Inflammatory macrophage treated with lipopolysaccharide for 1 hour (primary cell): ENCODE measurements at regions not wholly inside any gene's neighbourhood (a gene's known extent, or its start where the extent isn't known, plus 50 kb on each side); places are given as distances from the start of the nearest gene placed in this dataset.
"Not testable (repeated sequence)": the region's sequence is repeated elsewhere in the genome, so short reads cannot be mapped to it uniquely, and the experiment has no call there.

ENCODE experiments used
- DNase-seq, 2 donors: peaks; one replicate each; pipeline ENCODE4 v3.0.0-alpha.2; 2020 to 2022

- DNase-seq: no peak
These were observed 52.7 kb upstream of the PLA2G4A start for GRCh38 chr1:186775881-186776560.

- DNase-seq: no peak
These were observed 53.7 kb upstream of the PLA2G4A start for GRCh38 chr1:186775036-186775435.

GRCh38 chr1:186772228-186772627, 56.5 kb upstream of the PLA2G4A start:
- no peak for DNase-seq

- DNase-seq: peak; percentile 17 to 23
These were observed 58.3 kb upstream of the PLA2G4A start for GRCh38 chr1:186770421-186770820.

GRCh38 chr1:186768906-186769305, 59.8 kb upstream of the PLA2G4A start:
- DNase-seq: no peak

- DNase-seq: no peak
These were observed 63.3 kb upstream of the PLA2G4A start for GRCh38 chr1:186765446-186765845.

GRCh38 chr1:186763107-186763506, 65.6 kb upstream of the PLA2G4A start:
- no peak for DNase-seq

- no peak for DNase-seq
These were observed 66.1 kb upstream of the PLA2G4A start for GRCh38 chr1:186762653-186763052.

- DNase-seq: no peak
These were observed 67.4 kb upstream of the PLA2G4A start for GRCh38 chr1:186761358-186761757.

- DNase-seq: no peak
These were observed 68.3 kb upstream of the PLA2G4A start for GRCh38 chr1:186760446-186760845.

- not testable (repeated sequence) for DNase-seq
These were observed 69.7 kb upstream of the PLA2G4A start for GRCh38 chr1:186758896-186759606.

- peak in 1 of 2 donors; percentile 21 for DNase-seq
These were observed 70.9 kb upstream of the PLA2G4A start for GRCh38 chr1:186757851-186758250.

GRCh38 chr1:186754542-186755145, 74.1 kb upstream of the PLA2G4A start:
- DNase-seq: no peak

- DNase-seq: no peak
These were observed 73.0 kb upstream of the PTGS2 start for GRCh38 chr1:186753241-186753640.

GRCh38 chr1:186750257-186750656, 70.0 kb upstream of the PTGS2 start:
- peak; percentile 67 to 71 for DNase-seq

GRCh38 chr1:186749820-186750219, 69.6 kb upstream of the PTGS2 start:
- DNase-seq: no peak

- no peak for DNase-seq
These were observed 67.4 kb upstream of the PTGS2 start for GRCh38 chr1:186747661-186748060.

GRCh38 chr1:186745531-186746146, 65.4 kb upstream of the PTGS2 start:
- no peak for DNase-seq

GRCh38 chr1:186741640-186742039, 61.4 kb upstream of the PTGS2 start:
- DNase-seq: no peak

GRCh38 chr1:186740324-186740723, 60.1 kb upstream of the PTGS2 start:
- DNase-seq: peak; percentile 75 to 81

GRCh38 chr1:186739515-186739914, 59.3 kb upstream of the PTGS2 start:
- no peak for DNase-seq

GRCh38 chr1:186738926-186739325, 58.7 kb upstream of the PTGS2 start:
- DNase-seq: peak; percentile 63 to 75

- DNase-seq: no peak
These were observed 56.9 kb upstream of the PTGS2 start for GRCh38 chr1:186736971-186737685.
